H54 (cell line): ENCODE measurements at regions not wholly inside any gene's neighbourhood (a gene's known extent, or its start where the extent isn't known, plus 50 kb on each side); places are given as distances from the start of the nearest gene placed in this dataset.

ENCODE experiments used
- DNase-seq: peaks from one replicate; pipeline ENCODE4 v3.0.0; 2011; ENCODE audit warnings: low spot score, mixed read lengths; ENCODE audit not compliant: insufficient read length
- FAIRE-seq: peaks from 3 replicates; lab custom pipeline; 2011; peaks lifted over from hg19 to GRCh38; lab: Jason Lieb, UNC
- POLR2A ChIP-seq: IDR thresholded peaks from 2 replicates; pipeline ENCODE4 v1.6.1; 2011; ENCODE audit warnings: low read depth, mild to moderate bottlenecking, low read length

GRCh38 chr14:34931206-34931605, 51.6 kb upstream of the SRP54 start:
- DNase-seq (no peak), FAIRE-seq (peak; percentile 68)
- no peak for TF ChIP-seq POLR2A

GRCh38 chr14:34930591-34931091, 52.2 kb upstream of the SRP54 start:
- FAIRE-seq (no peak), DNase-seq (no peak)

GRCh38 chr14:34926552-34926951, 51.4 kb upstream of the BAZ1A start:
- TF ChIP-seq POLR2A = no peak
- FAIRE-seq (peak; percentile 82), DNase-seq (no peak)

More at GRCh38 chr14:34930591-34931091, 52.2 kb upstream of the SRP54 start:
- TF ChIP-seq POLR2A = no peak
